Keratinocyte (primary cell): ENCODE measurements at regions not wholly inside any gene's neighbourhood (a gene's known extent, or its start where the extent isn't known, plus 50 kb on each side); places are given as distances from the start of the nearest gene placed in this dataset.
"Not testable (repeated sequence)": the region's sequence is repeated elsewhere in the genome, so short reads cannot be mapped to it uniquely, and the experiment has no call there.

Experiments
- DNase-seq: peaks from one replicate; pipeline ENCODE4 v3.0.0-alpha.2; 2011; ENCODE audit warnings: low read depth, missing footprints, low spot score
- FAIRE-seq: peaks from 2 replicates; lab custom pipeline; 2011; peaks lifted over from hg19 to GRCh38; lab: Jason Lieb, UNC
- H2AFZ ChIP-seq: 2 replicates; pipeline ENCODE4 v1.6.0; 2012; ENCODE audit warnings: low read length, control low read depth, inconsistent platforms; ENCODE audit not compliant: control insufficient read depth
- H3K27ac ChIP-seq: 2 replicates; pipeline ENCODE4 v1.5.1; 2011; ENCODE audit warnings: low read length; ENCODE audit not compliant: control insufficient read depth, insufficient read depth
- H3K27me3 ChIP-seq: 3 replicates; pipeline ENCODE4 v1.6.0; 2011; ENCODE audit warnings: low read length; ENCODE audit not compliant: control insufficient read depth, insufficient read depth; ENCODE audit errors: extremely low read depth
- H3K36me3 ChIP-seq, 2 experiments: 2 replicates in 1 of 2; 3 replicates in 1 of 2; pipeline ENCODE4 v1.5.1; 2011; ENCODE audit warnings: low read length in 2 of 2, mild to moderate bottlenecking in 1 of 2; ENCODE audit not compliant: control insufficient read depth in 2 of 2, insufficient read depth in 2 of 2; ENCODE audit errors: extremely low read depth in 1 of 2
- H3K4me1 ChIP-seq: 3 replicates; pipeline ENCODE4 v1.5.1; 2011; ENCODE audit warnings: low read length; ENCODE audit not compliant: control insufficient read depth, insufficient read depth; ENCODE audit errors: extremely low read depth
- H3K4me2 ChIP-seq: 3 replicates; pipeline ENCODE4 v1.6.0; 2011; ENCODE audit warnings: low read depth, low read length; ENCODE audit not compliant: control insufficient read depth, insufficient read depth; ENCODE audit errors: extremely low read depth
- H3K4me3 ChIP-seq, 3 experiments: fragments of 200-600 bp in 1 of 3; sonication (generic) in 1 of 3; 2 replicates in 2 of 3; 3 replicates in 1 of 3; pipeline ENCODE4 v1.5.1; 2011 to 2016; ENCODE audit warnings: low read length in 3 of 3, mild to moderate bottlenecking in 3 of 3, control low read depth in 2 of 3, inconsistent platforms in 1 of 3, low read depth in 1 of 3, mixed read lengths in 1 of 3, mixed run types in 1 of 3, moderate library complexity in 1 of 3; ENCODE audit not compliant: control insufficient read depth in 2 of 3, insufficient read depth in 2 of 3; ENCODE audit errors: extremely low read depth in 1 of 3
- H3K79me2 ChIP-seq: 2 replicates; pipeline ENCODE4 v1.6.0; 2012; ENCODE audit warnings: low read length; ENCODE audit not compliant: control insufficient read depth, insufficient read depth
- H3K9ac ChIP-seq: 3 replicates; pipeline ENCODE4 v1.6.0; 2011; ENCODE audit warnings: low read length; ENCODE audit not compliant: control insufficient read depth, insufficient read depth; ENCODE audit errors: extremely low read depth
- H3K9me1 ChIP-seq: 3 replicates; pipeline ENCODE4 v1.6.0; 2011; ENCODE audit warnings: low read length; ENCODE audit not compliant: control insufficient read depth, insufficient read depth; ENCODE audit errors: extremely low read depth
- H3K9me3 ChIP-seq: 2 replicates; pipeline ENCODE4 v1.5.1; 2012; ENCODE audit warnings: low read depth, low read length; ENCODE audit not compliant: control insufficient read depth
- H4K20me1 ChIP-seq: 3 replicates; pipeline ENCODE4 v1.6.0; 2011; ENCODE audit warnings: low read length; ENCODE audit not compliant: control insufficient read depth, insufficient read depth; ENCODE audit errors: extremely low read depth
- EZH2 ChIP-seq: IDR thresholded peaks from one replicate; pipeline ENCODE4 v1.6.1; 2012; ENCODE audit warnings: inconsistent platforms, mild to moderate bottlenecking, low read length, moderate library complexity
- dilution Hi-C: fragments of 300-500 bp; cut with MboI; formaldehyde crosslinking; loops from one replicate; pipeline ENCODE4 v1.7.0; 2020; ENCODE audit warnings: low sequenced_read_pairs; ENCODE audit not compliant: extremely low pct_ligation_motif_present
- TF ChIP-seq, protein P1 (sequence below), 3 experiments: IDR thresholded peaks in 1 of 3; conservative IDR thresholded peaks in 1 of 3; optimal IDR thresholded peaks in 1 of 3; 2 replicates in 2 of 3; 3 replicates in 1 of 3; pipeline versions ENCODE3 to v1.5.1; 2011; ENCODE audit warnings: low read length in 3 of 3, mild to moderate bottlenecking in 3 of 3, moderate library complexity in 2 of 3, control low read depth in 1 of 3, inconsistent platforms in 1 of 3; ENCODE audit not compliant: insufficient read depth in 2 of 3; ENCODE audit errors: extremely low read depth in 1 of 3

DNA sequence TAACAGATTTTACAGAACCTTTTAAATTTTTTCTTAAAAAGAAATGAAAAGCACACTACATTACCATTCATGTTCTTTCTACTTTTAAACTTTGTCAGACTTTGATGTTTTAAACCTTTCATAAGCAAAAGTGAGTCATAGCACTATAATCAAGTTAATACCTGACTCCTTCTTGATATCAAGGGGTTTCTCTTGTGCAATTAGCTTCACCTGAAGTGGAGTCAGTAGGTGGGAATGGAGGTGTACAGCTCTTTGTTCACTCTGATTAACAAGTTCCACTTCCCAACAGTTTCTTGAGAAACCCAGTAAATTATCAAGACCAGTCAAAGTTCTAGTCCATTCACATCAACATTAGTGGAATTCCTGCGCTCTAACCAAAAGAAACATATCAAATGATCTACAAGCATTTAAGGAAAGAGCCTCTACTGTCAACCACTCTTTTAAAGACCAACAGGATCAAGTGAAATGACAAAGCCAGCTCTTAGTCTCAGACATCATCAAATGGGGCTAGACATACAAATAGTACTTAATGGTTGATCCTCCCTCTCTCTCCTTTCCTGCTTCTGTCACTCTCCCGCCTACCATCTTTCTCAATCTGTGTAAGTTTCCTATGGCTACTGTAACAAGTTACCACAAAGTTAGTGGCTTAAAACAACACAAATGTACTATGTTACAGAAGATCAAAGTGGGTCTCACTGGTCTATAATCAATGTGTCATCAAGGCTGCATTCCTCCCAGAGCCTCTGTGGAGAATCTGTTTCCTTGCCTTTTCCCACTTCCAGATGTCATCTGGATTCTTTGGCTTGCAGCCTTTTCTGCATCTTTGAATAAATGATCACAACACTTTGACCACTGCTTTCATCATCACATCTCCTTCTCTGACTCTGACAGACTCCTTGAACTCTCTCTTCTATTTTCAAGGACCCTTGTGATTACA is 68.0 kb downstream of the HINT1 start:
- H3K4me1 ChIP-seq, result no peaks in the 10 kb centered on the region
- H3K9me1 ChIP-seq, result no peaks in the 10 kb centered on the region
- DNase-seq (no peak), FAIRE-seq (no peak)
- peaks cover 4% of the 10 kb centered on the region for H3K27me3 ChIP-seq
- H3K79me2 ChIP-seq, result no peaks in the 10 kb centered on the region
- H3K9me3 ChIP-seq, result no peaks in the 10 kb centered on the region
- no peak overlapping the region for H2AFZ ChIP-seq
- H3K36me3 ChIP-seq, result no peaks in the 10 kb centered on the region
- H4K20me1 ChIP-seq, result no peaks in the 10 kb centered on the region
- TF ChIP-seq, protein P1, sequence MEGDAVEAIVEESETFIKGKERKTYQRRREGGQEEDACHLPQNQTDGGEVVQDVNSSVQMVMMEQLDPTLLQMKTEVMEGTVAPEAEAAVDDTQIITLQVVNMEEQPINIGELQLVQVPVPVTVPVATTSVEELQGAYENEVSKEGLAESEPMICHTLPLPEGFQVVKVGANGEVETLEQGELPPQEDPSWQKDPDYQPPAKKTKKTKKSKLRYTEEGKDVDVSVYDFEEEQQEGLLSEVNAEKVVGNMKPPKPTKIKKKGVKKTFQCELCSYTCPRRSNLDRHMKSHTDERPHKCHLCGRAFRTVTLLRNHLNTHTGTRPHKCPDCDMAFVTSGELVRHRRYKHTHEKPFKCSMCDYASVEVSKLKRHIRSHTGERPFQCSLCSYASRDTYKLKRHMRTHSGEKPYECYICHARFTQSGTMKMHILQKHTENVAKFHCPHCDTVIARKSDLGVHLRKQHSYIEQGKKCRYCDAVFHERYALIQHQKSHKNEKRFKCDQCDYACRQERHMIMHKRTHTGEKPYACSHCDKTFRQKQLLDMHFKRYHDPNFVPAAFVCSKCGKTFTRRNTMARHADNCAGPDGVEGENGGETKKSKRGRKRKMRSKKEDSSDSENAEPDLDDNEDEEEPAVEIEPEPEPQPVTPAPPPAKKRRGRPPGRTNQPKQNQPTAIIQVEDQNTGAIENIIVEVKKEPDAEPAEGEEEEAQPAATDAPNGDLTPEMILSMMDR (optimal IDR thresholded peaks at IDR 0.05 in 1 of 3, IDR thresholded peaks at IDR 0.05 in 1 of 3, conservative IDR thresholded peaks at IDR 0.05 in 1 of 3; ENCODE audit: extremely low read depth in 1 of 3, insufficient read depth in 2 of 3, low read length in 3 of 3), result no peak
- TF ChIP-seq EZH2, result no peak
- H3K27ac ChIP-seq, result no peak overlapping the region
- dilution Hi-C loops, result no loop called here
- H3K4me3 ChIP-seq, result no peak overlapping the region
- no peak overlapping the region for H3K9ac ChIP-seq
- H3K4me2 ChIP-seq, result no peak overlapping the region

DNA sequence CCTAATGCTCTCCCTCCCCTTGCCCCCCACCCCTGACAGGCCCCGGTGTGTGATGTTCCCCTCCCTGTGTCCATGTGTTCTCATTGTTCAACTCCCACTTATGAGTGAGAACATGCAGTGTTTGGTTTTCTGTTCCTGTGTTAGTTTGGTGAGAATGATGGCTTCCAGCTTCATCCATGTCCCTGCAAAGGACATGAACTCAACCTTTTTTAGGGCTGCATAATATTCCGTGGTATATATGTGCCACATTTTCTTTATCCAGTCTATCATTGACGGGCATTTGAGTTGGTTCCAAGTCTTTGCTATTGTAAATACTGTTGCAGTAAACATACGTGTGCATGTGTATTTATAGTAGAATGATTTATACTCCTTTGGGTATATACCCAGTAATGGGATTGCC is 69.5 kb downstream of the HINT1 start:
- H4K20me1 ChIP-seq, FAIRE-seq, H3K27me3 ChIP-seq, H3K9ac ChIP-seq, H3K4me1 ChIP-seq, dilution Hi-C loops, H3K4me2 ChIP-seq, H3K9me3 ChIP-seq, H3K4me3 ChIP-seq, H3K79me2 ChIP-seq, H3K9me1 ChIP-seq, DNase-seq, H3K27ac ChIP-seq, H2AFZ ChIP-seq, H3K36me3 ChIP-seq: not testable (repeated sequence)
